ENCODE measurements at regions not wholly inside any gene's neighbourhood (a gene's known extent, or its start where the extent isn't known, plus 50 kb on each side); places are given as distances from the start of the nearest gene placed in this dataset.

DNA sequence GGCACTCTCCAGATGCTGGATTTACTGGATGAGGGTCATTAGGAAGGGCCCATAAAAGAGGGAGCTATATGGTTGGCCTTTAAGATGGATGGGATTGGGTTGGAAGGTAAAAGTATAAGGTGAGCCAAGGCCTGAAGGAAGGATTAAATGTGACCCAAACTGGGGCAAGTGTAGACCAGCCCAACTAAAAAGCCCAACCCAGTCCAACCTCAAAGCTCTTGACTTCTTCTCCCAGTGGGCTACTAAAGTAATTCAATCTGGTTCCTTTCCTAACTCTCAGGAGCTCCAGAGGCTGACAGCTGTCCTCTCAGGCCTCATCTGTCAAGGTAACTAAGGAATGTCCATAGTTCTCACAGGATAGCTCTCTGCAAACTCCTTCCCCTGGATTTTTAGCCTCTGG lies 122.2 kb upstream of the EFNA5 start:
- Histone ChIP-seq H3K79me2 (replicated peaks; ENCODE audit: insufficient read depth) (no peaks in the 10 kb centered on the region), H3F3A (replicated peaks; ENCODE audit: low read depth) (no peaks in the 10 kb centered on the region), H4K20me1 (replicated peaks; ENCODE audit: insufficient read depth) (no peaks in the 10 kb centered on the region), H3K36me3 (ENCODE audit: insufficient read depth) (no peaks in the 10 kb centered on the region), H3K27me3 (ENCODE audit: insufficient read depth) (no peaks in the 10 kb centered on the region), H3K4me1 (ENCODE audit: insufficient read depth) (no peaks in the 10 kb centered on the region), H3K4me2 (no peak overlapping the region), H3K27ac (ENCODE audit: low read depth) (no peak overlapping the region), H2AFZ (no peak overlapping the region), H3K4me3 (no peak overlapping the region), H3K9me2 (ENCODE audit: insufficient read depth) (peaks cover 15% of the 10 kb centered on the region)
- DNase-seq (ENCODE audit: low spot score), result no peak
- H3K27me3 Mint-ChIP-seq (ENCODE audit: insufficient read depth, low read depth, poor library complexity), result no peaks in the 10 kb centered on the region
- no peak for ATAC-seq
- no peak overlapping the region for H3K4me3 Mint-ChIP-seq
- no peaks in the 10 kb centered on the region for H3K4me1 Mint-ChIP-seq
- H3K36me3 Mint-ChIP-seq (ENCODE audit: low read depth), result no peaks in the 10 kb centered on the region
- no peaks in the 10 kb centered on the region for H3K9me3 Mint-ChIP-seq
- no peak for TF ChIP-seq EZH2 (IDR thresholded peaks at IDR 0.05; ENCODE audit: low read depth, unreplicated experiment)
- no peak for TF ChIP-seq CTCF (conservative IDR thresholded peaks at IDR 0.05; ENCODE audit: low read depth in 2 of 2)
- no peak for TF ChIP-seq POLR2AphosphoS5 (IDR thresholded peaks at IDR 0.05; ENCODE audit: low read depth)
- TF ChIP-seq ZNF462 (CRISPR knock-in tag; IDR thresholded peaks at IDR 0.05), result no peak
- no peak for TF ChIP-seq ZNF331 (CRISPR knock-in tag; IDR thresholded peaks at IDR 0.05; ENCODE audit: low read depth)
- no peak for TF ChIP-seq JUNB (IDR thresholded peaks at IDR 0.05; ENCODE audit: unreplicated experiment)
- TF ChIP-seq NANOG (IDR thresholded peaks at IDR 0.05; ENCODE audit: borderline replicate concordance), result no peak
- TF ChIP-seq STAT1 (IDR thresholded peaks at IDR 0.05; ENCODE audit: unreplicated experiment), result no peak
- TF ChIP-seq, protein P1, sequence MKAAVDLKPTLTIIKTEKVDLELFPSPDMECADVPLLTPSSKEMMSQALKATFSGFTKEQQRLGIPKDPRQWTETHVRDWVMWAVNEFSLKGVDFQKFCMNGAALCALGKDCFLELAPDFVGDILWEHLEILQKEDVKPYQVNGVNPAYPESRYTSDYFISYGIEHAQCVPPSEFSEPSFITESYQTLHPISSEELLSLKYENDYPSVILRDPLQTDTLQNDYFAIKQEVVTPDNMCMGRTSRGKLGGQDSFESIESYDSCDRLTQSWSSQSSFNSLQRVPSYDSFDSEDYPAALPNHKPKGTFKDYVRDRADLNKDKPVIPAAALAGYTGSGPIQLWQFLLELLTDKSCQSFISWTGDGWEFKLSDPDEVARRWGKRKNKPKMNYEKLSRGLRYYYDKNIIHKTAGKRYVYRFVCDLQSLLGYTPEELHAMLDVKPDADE (IDR thresholded peaks at IDR 0.05), result no peak
- no peak for TF ChIP-seq EZH2phosphoT487 (IDR thresholded peaks at IDR 0.05; ENCODE audit: unreplicated experiment)
- no peak for TF ChIP-seq REST (IDR thresholded peaks at IDR 0.05; ENCODE audit: unreplicated experiment)
- H3K27ac Mint-ChIP-seq, result no peak overlapping the region
